Spleen (tissue), 11 donors: ENCODE measurements at regions not wholly inside any gene's neighbourhood (a gene's known extent, or its start where the extent isn't known, plus 50 kb on each side); places are given as distances from the start of the nearest gene placed in this dataset.
"Not testable (repeated sequence)": the region's sequence is repeated elsewhere in the genome, so short reads cannot be mapped to it uniquely, and the experiment has no call there.

Experiments used
- DNase-seq: peaks from one replicate; pipeline ENCODE4 v3.0.0-alpha.2; 2020
- H3K27ac ChIP-seq, 8 donors: fragments of 200-600 bp; sonication (generic) in 7 of 8; 1 replicate in 4 of 8; 2 replicates in 4 of 8; pipeline versions ENCODE4 v1.5.0 to v1.8.0; 2016 to 2021; ENCODE audit warnings: inconsistent platforms in 4 of 8, mild to moderate bottlenecking in 4 of 8, moderate library complexity in 1 of 8
- H3K27me3 ChIP-seq, 7 donors: fragments of 200-600 bp; sonication (generic) in 6 of 7; replicated peaks in 1 of 7; 1 replicate in 4 of 7; 2 replicates in 3 of 7; pipeline versions ENCODE4 v1.5.0 to v1.8.0; 2016 to 2021; ENCODE audit warnings: inconsistent platforms in 3 of 7, mild to moderate bottlenecking in 1 of 7
- H3K36me3 ChIP-seq, 6 donors: fragments of 200-600 bp; sonication (generic) in 5 of 6; 1 replicate in 4 of 6; 2 replicates in 2 of 6; pipeline versions ENCODE4 v1.5.0 to v1.8.0; 2016 to 2021; ENCODE audit warnings: inconsistent platforms in 2 of 6
- H3K4me1 ChIP-seq, 6 donors: fragments of 200-600 bp; sonication (generic) in 5 of 6; 1 replicate in 3 of 6; 2 replicates in 3 of 6; pipeline versions ENCODE4 v1.5.0 to v1.8.0; 2016 to 2021; ENCODE audit warnings: inconsistent platforms in 3 of 6
- H3K4me3 ChIP-seq, 8 donors: fragments of 200-600 bp; sonication (generic) in 7 of 8; 1 replicate in 4 of 8; 2 replicates in 4 of 8; pipeline versions ENCODE4 v1.5.0 to v1.8.0; 2016 to 2021; ENCODE audit warnings: inconsistent platforms in 4 of 8, mild to moderate bottlenecking in 4 of 8, moderate library complexity in 2 of 8
- H3K9me3 ChIP-seq, 8 donors: fragments of 200-600 bp; sonication (generic) in 7 of 8; 1 replicate in 4 of 8; 2 replicates in 4 of 8; pipeline versions ENCODE4 v1.5.0 to v1.8.0; 2016 to 2021; ENCODE audit warnings: inconsistent platforms in 4 of 8
- POLR2A ChIP-seq, 3 donors: fragments of 450-650 bp; IDR thresholded peaks; one replicate each; pipeline ENCODE4 v1.5.1; 2017; ENCODE audit warnings: antibody characterized with exemption in 3 of 3, mild to moderate bottlenecking in 1 of 3
- POLR2AphosphoS5 ChIP-seq, 3 donors: sonication (generic); formaldehyde crosslinking; IDR thresholded peaks; one replicate each; pipeline ENCODE4 v1.5.1; 2017; ENCODE audit warnings: antibody characterized with exemption in 3 of 3
- WGBS, 5 donors: extraction: QIAGEN DNeasy Blood & Tissue Kit in 3 of 5; methylation state at CpG; one replicate each; pipeline versions ENCODE4 v1.1.5 to v1.1.7; 2013 to 2018; 5-methylcytosine and 5-hydroxymethylcytosine counted together
- intact Hi-C: fragments of 100-400 bp; cut with DNase I; formaldehyde crosslinking; loops from one replicate; pipeline ENCODE4 v1.15.0; 2023; ENCODE audit warnings: low total_unique reads
- TF ChIP-seq, protein P1 (sequence below), 11 experiments: fragments of 200-600 bp in 7 of 11; fragments of 450-650 bp in 4 of 11; sonication (generic) in 4 of 11; IDR thresholded peaks in 8 of 11; conservative IDR thresholded peaks in 3 of 11; 1 replicate in 7 of 11; 2 replicates in 4 of 11; pipeline versions ENCODE4 v1.4.0 to v1.8.0; 2016 to 2021; ENCODE audit warnings: antibody characterized with exemption in 11 of 11, inconsistent platforms in 4 of 11, mild to moderate bottlenecking in 1 of 11
- donor health status: healthy with polysubstance abuse.
- donor health status: DM: no; HTN: no; CAD: no; lungs with moderate emphysema.
- donor health status: DM: no; HTN: no; CAD: no.
- donor health status: Bipolar disorder and iron deficiency.
- donor health status: healthy.
- donor health status: DM: no; HTN: no; CAD: no.
- donor health status: DM: yes; HTN: yes; CAD: no.

DNA sequence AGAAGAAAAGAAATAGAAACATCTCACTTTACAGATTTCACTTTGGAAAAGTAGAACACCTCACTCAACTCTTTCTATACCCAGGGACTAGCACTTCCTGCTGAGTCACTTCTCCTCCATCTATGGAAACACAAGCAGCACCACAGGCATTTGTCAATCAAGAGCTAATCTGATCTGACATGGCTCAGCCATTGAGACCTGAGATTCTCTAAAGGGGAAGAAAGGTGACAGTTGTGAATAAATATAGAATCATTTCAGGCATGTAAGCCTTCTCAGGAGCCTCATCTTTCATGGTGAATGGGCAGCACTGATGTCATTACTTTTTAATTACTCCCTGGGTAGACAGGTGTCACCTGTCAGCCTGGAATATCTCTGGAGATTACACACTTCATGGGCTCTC is 559.8 kb downstream of the HINT1 start:
- H3K4me3 ChIP-seq: no peak overlapping the region
- intact Hi-C loops: no loop called here
- no peak for TF ChIP-seq POLR2AphosphoS5 (IDR thresholded peaks at IDR 0.05)
- TF ChIP-seq, protein P1, sequence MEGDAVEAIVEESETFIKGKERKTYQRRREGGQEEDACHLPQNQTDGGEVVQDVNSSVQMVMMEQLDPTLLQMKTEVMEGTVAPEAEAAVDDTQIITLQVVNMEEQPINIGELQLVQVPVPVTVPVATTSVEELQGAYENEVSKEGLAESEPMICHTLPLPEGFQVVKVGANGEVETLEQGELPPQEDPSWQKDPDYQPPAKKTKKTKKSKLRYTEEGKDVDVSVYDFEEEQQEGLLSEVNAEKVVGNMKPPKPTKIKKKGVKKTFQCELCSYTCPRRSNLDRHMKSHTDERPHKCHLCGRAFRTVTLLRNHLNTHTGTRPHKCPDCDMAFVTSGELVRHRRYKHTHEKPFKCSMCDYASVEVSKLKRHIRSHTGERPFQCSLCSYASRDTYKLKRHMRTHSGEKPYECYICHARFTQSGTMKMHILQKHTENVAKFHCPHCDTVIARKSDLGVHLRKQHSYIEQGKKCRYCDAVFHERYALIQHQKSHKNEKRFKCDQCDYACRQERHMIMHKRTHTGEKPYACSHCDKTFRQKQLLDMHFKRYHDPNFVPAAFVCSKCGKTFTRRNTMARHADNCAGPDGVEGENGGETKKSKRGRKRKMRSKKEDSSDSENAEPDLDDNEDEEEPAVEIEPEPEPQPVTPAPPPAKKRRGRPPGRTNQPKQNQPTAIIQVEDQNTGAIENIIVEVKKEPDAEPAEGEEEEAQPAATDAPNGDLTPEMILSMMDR (IDR thresholded peaks at IDR 0.05 in 8 of 11, conservative IDR thresholded peaks at IDR 0.05 in 3 of 11): no peak
- TF ChIP-seq POLR2A (IDR thresholded peaks at IDR 0.05): no peak
- H3K36me3 ChIP-seq: no peaks in the 10 kb centered on the region
- no peaks in the 10 kb centered on the region for H3K9me3 ChIP-seq
- H3K27me3 ChIP-seq: no peaks in the 10 kb centered on the region
- no peak for DNase-seq
- H3K4me1 ChIP-seq: no peaks in the 10 kb centered on the region
- no peak overlapping the region for H3K27ac ChIP-seq

DNA sequence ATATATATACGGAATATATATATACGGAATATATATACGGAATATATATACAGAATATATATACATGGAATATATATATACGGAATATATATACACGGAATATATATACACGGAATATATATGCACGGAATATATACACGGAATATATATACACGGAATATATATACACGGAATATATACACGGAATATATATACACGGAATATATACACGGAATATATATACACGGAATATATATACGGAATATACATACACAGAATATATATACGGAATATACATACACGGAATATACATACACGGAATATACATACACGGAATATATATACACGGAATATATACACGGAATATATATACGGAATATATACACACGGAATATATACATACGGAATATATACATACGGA is 568.4 kb downstream of the HINT1 start:
- H3K36me3 ChIP-seq, intact Hi-C loops, H3K27ac ChIP-seq, DNase-seq, H3K4me3 ChIP-seq, H3K27me3 ChIP-seq, H3K4me1 ChIP-seq: not testable (repeated sequence)
- WGBS, 5 donors: 78 to 97% (median 84%) methylated on average over 25 of the region's 25 CpGs
- peaks cover 0 to 26% (median 10%) of the 10 kb centered on the region in 8 donors for H3K9me3 ChIP-seq

DNA sequence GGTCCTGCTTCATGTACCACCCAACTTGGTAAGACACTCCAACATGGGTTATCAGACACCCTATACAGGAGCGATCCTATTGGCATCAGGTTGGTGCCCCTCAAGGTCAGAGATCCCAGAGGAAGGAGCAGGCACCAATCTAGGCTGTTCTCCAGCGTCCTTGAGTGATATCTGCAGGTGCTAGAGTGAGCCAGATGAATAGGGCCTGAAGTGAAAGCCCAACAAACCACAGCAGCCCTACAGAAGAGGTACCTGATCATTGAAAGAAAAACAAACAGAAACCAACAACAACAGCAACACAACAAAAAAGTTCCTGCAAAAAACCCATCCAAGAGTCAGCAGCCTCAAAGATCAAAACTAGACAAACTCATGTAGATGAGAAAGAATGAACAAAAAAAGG is 584.8 kb downstream of the HINT1 start:
- Histone ChIP-seq H3K4me3 (no peak overlapping the region), H3K27ac (no peak overlapping the region), H3K36me3 (no peaks in the 10 kb centered on the region), H3K27me3 (no peaks in the 10 kb centered on the region), H3K9me3 (peaks cover 0 to 23% (median 3%) of the 10 kb centered on the region in 8 donors), H3K4me1 (no peaks in the 10 kb centered on the region)
- 55 to 76% (median 64%) methylated on average over 2 of the region's 2 CpGs for WGBS, 5 donors
- DNase-seq: no peak
- intact Hi-C loops: no loop called here
- TF ChIP-seq POLR2AphosphoS5 (IDR thresholded peaks at IDR 0.05) (no peak), POLR2A (IDR thresholded peaks at IDR 0.05) (no peak)
- TF ChIP-seq, protein P1 (IDR thresholded peaks at IDR 0.05 in 8 of 11, conservative IDR thresholded peaks at IDR 0.05 in 3 of 11): no peak

DNA sequence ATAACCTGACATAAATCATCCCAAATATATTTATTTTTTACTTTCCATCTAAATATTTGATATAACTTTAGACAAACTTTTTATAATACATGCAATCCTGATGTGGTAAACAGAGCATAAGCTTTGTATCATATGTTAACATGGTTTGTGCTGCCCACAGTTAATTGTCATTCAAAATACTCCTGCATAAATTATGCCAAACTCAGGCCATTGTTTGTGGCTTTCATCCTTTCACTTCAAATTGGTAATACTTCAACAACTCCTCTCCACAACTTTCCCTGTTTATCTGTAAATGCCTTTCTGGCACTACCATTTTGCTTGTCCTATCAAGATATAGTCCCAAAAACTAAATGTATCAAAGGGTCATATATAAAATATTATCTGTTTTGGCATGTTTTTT is 586.7 kb downstream of the HINT1 start:
- no peaks in the 10 kb centered on the region for H3K27me3 ChIP-seq
- no peak overlapping the region for H3K4me3 ChIP-seq
- H3K36me3 ChIP-seq: no peaks in the 10 kb centered on the region
- intact Hi-C loops: no loop called here
- TF ChIP-seq, protein P1 (IDR thresholded peaks at IDR 0.05 in 8 of 11, conservative IDR thresholded peaks at IDR 0.05 in 3 of 11): no peak
- TF ChIP-seq POLR2AphosphoS5 (IDR thresholded peaks at IDR 0.05) (no peak), POLR2A (IDR thresholded peaks at IDR 0.05) (no peak)
- H3K27ac ChIP-seq: no peak overlapping the region
- no peak for DNase-seq
- H3K4me1 ChIP-seq: no peaks in the 10 kb centered on the region
- H3K9me3 ChIP-seq: peaks cover 0 to 18% (median 2%) of the 10 kb centered on the region in 8 donors

DNA sequence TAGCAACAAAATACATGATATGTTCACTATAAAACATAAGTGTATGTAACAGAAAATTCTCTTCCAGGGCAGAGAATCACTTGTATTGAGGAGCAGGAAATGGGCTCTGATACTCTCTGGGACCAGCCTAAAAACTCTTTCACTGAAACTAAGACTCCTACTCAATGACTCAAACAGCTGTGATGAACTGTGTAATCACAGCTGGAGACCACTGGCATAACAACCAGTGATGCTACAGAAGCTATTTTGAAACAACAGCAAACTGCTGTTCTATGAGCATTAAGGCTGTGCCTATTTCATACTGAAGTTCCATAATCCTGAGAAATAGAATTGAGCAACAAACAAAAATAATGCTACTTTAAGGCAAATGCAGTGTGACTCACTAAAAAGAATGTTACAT is 594.0 kb downstream of the HINT1 start:
- no peak for DNase-seq
- Histone ChIP-seq H3K9me3 (peaks cover 0 to 4% (median 0%) of the 10 kb centered on the region in 8 donors), H3K4me1 (no peaks in the 10 kb centered on the region), H3K27ac (no peak overlapping the region), H3K4me3 (no peak overlapping the region), H3K36me3 (no peaks in the 10 kb centered on the region), H3K27me3 (no peaks in the 10 kb centered on the region)
- no peak for TF ChIP-seq POLR2AphosphoS5 (IDR thresholded peaks at IDR 0.05)
- no peak for TF ChIP-seq POLR2A (IDR thresholded peaks at IDR 0.05)
- TF ChIP-seq, protein P1 (IDR thresholded peaks at IDR 0.05 in 8 of 11, conservative IDR thresholded peaks at IDR 0.05 in 3 of 11): no peak
- intact Hi-C loops: no loop called here
